ENCODE measurements at regions not wholly inside any gene's neighbourhood (a gene's known extent, or its start where the extent isn't known, plus 50 kb on each side); places are given as distances from the start of the nearest gene placed in this dataset.

DNA sequence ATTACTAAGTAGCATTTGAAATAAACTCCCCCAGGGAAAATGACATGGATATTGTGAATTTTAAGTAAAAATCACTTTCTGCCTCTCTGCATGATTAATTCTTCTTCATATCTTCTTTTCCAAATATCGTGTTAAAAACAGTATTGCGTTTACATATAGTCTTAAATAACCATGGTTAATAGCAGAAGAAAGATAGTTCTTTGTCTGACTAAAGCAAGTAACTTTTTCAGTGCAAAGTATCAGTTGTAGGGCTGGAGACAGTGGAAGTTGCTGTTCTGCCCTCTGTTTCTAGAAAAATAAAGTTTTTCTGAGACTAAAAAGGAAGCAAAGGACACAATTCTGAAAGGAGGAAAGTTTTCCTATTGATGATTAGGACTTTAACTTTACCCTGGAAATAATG, 330.2 kb downstream of the NDFIP2 start:
- no peak for DNase-seq (ENCODE audit: low spot score)

DNA sequence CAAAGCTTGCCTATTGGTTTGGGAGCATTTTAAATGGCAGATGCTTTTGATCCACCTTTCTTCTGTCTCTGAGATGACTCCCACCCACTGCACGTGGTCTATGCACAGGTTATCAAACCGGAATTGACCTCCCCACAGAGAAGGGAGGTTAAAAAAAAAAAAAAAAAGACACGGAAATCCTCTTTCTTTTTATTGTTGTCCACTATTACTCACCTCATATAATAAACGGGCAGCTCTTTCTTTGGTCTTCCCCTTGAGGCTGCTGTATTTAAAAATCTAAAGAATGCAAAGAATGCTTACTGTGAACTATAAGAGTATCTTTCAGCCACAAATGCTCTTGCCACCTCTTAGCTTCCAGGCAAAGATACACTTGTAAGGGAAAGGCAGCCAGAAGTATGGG, 329.7 kb downstream of the NDFIP2 start:
- peak; percentile 44 for DNase-seq (ENCODE audit: low spot score)

DNA sequence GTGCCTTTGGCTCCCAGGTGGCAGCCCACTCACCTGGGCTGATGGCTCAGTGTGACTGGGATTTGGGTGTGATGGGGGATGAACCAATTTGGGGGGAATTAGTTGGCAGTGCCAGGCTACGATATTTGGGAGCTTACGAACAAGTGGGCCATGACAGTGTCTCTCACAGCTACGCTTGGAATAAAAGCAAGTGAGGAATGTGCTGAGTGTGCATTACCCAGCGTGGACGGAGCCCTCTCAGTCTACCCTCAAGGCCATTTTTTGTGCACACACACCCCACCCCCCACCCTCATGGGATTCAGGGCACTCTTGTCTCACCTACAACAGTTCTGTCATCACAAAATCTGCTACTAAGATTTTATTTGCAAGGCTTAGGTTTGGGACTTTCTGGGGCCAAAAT, 329.1 kb downstream of the NDFIP2 start:
- DNase-seq (ENCODE audit: low spot score) = no peak

DNA sequence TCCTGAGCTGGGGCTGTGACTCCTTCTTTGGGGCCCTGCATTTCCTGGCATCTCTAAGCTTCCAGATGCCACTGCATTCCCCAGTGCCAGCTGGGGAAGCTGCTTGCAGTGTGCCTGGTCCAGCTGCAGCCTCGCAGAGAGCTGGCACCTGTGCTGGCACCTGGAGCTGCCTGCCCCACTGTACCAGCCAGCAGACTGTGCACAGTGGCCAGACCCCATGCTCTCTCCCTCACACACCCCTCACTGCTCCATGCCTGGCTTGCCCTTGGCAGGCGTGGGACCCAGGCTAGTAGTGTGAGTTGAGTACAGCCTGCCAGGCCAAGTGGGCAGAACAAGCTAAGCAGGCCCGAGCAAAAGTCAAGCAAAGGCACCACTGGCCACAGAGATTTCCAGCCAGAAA, 327.5 kb downstream of the NDFIP2 start:
- DNase-seq (ENCODE audit: low spot score) = no peak

DNA sequence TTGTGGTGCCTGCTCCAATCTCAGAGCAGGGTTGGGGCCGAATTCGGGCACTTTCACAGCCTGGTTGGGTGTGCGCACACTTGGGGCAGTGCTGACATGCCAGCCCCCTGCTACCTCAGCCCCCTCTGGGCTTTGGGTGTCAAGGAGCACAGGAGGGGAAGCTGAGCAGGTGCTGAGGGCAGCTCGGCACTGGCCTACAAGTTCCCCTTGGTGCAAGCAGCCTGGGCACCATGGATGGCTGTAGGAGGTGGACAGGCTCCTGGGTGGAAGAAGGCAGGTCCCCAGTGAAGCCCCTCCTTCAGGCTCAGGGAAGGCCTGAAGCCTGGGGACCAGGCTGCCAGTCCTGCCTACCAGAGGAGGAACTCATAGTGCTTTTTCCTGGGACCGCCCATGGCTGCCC, 326.6 kb downstream of the NDFIP2 start:
- DNase-seq (ENCODE audit: low spot score) = no peak

DNA sequence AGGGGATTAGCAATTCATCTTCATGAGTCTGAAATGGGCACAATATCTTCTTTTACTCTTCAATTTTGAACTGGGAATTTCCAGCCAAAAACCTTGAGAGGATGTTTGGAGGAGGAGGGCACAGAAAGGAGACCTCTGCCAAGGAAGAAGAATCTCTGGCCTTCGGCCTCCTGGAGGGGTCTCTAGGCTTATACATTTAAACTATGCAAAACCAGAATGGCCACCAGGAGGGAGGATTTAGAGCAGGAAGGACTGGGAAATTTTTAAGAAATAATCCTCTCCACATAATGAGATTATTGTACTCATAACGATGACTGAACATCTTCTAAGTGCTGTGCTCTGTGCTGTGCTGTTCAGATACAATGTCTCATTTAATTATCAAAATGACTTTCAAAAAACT, 325.9 kb downstream of the NDFIP2 start:
- no peak for DNase-seq (ENCODE audit: low spot score)

DNA sequence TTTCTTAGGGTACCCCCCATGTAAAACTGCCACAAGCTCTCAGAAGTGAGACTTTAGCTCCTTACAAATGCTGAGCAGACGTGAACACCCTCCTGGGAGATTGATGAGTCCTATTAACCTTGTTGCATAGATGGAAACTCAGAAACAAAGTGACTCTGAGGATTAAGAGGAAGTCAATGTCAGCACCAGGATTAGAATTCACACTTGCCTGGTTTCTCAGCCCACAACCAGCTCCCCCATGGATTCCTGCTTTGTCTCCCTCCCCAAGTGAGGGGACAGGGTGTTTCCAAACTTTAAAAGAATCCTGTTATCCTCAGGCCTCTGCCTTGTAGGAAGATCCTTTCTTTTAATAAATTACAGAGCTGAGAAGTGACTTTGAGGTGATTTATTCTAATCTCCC, 324.4 kb downstream of the NDFIP2 start:
- no peak for DNase-seq (ENCODE audit: low spot score)

DNA sequence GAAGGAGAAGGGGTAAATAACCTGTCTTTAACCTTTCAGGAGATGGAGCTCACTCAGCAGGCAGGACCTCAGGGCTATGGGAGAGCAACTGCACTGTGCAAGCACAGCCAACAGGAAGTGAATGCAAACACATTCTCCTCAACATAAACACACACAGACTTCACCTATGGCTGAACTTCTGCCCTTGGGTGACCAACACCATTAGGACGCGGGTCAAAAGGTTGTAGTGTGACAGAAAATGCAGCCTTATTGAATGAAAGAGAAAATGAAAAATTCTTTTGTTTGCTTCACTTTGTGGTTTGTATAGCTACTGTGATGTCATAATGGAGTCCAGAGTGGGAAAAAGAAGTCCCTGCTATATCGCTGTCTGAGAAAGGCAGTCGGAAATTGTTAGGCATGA, 323.0 kb downstream of the NDFIP2 start:
- DNase-seq (ENCODE audit: low spot score) = no peak

DNA sequence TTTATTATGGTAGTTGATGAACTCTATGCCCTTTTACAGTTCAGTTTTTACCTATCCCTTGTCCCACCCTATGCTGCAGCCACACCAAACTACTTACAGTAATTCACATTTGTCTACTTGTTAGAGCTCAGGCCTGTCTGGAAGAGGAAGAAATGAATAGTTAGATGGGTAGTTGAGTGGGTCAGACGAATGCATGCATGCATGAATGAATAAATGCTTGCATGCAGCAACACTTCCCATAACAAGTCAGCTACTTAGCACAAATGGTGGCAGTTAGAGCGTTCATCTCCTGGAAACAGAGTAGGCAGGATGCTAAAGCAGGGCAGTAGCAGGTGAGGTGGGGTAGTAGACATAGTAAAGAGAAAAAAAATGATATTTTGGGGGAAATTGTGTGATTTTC, 322.3 kb downstream of the NDFIP2 start:
- DNase-seq (ENCODE audit: low spot score) = no peak

DNA sequence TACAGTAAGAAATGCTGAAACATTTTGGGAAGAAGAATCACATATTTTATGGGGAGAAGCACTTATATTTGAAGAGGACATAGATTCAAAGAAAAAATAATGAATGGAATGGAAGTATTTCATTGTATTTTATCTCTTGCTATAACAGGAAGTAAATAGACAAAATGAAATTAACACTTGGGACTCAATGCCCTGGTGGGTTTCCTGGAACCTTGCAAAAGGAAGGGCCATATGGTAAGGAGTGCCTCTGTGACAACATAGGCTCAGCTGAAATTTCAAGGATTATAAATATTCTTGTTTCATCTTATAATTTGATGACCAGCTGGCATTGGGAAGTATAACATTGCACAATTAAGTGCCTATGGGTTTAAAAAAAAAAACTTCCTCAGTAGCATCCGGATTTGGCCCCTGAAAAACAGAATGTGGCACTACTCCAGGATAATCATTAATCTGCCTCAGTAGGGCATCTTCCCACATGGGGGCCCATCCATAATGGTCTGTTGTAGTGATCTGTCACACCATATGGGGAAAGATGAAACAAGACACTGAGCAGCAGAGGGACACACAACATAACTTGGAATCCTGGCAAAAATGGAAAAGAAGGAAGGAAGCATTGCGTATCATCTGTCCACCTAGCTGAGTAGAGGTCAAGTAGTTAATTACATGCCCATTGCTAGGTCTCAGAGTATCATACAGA, 321.6 kb downstream of the NDFIP2 start:
- no peak for DNase-seq (ENCODE audit: low spot score)

DNA sequence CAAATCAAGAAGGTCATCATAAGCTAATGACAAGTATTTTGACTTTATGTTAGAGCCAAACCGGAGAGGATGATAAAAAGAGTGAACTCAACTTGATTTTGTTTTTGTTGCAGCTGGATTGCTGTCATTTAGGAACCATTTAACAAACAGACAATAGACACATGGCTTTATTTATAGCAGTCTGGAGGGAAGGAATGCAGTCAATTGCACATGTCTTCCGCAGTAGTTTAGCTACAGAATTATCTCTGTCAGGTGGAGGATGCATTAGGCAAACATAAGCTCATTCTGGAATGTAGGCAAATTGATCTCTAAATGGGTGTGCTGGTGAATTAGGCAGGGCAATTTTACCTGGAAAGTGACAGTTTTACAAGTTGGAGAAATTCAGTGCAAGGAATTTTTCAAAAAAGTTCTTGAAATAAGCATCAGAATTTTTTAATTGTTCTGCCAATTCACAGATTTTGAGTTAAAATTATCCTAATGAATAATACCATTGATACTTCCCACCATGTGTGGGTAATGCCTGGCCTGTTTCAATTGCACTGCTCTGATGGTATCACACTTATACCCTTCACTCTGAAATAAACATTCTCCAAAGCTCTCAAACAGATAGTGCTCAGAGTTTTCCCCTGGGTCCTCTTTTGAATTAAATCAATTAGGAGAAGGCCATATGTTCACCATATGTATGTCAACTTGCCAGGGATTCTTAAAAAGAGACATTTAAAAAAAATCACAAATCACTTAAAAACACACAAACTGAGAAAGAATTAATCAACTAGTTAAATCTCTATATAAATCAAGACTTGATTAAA, 318.3 kb downstream of the NDFIP2 start:
- no peak for DNase-seq (ENCODE audit: low spot score)

DNA sequence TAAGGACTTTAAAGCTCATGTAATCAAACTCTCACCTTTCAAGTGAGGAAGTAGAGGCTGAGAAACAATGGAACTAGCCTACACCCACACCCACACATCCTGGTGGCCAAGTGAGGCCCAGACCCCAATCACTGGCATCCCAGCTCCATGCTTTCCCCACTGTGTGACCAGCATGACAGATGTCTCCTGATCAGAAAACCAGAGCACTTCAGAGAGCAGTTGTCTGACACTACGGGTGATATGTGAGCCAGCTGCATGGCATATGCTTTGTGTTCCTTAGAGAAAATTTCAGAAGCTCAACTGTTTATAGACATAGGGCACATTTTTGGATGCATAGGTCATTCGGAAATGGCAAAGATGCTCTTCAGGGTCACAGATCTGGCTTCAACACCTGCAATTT, 315.2 kb downstream of the NDFIP2 start:
- DNase-seq (ENCODE audit: low spot score) = no peak

DNA sequence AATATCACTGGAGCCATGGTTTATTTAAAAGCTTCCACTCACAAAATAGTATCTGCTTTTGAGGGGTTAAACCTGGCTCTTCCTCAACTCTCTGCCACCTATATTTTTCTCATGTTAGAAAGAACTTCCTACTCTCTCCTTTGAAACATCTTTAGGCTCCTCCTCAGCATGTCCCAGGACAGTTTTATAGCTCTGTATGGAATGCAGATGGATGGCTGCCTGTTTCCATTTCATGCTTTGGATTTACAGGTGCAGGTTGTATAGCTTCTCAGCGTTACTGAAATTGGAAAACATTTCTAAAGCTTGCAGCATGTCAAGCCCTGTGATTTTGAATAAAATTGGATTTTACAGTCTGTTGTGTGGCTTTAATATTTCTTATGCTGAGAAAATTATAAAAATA, 314.0 kb downstream of the NDFIP2 start:
- no peak for DNase-seq (ENCODE audit: low spot score)

DNA sequence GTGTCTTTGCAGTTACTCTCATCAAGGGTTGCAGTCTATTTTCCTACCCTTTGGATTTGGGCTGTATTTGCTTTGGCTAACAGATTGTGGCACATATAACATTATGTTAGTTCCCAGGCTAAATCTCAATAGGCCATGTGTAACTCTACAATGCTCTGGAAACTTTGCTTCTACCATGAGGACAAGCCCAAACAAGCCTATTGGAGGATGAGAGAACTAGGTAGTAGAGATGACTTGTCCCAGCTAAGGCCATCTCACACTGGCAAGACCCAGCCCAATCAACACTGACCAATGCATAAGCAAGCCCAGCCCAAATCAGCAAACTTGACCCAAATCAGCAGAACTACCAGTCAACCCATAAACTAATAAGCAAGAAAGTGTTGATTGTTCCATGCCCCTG, 311.8 kb downstream of the NDFIP2 start:
- DNase-seq (ENCODE audit: low spot score) = no peak

DNA sequence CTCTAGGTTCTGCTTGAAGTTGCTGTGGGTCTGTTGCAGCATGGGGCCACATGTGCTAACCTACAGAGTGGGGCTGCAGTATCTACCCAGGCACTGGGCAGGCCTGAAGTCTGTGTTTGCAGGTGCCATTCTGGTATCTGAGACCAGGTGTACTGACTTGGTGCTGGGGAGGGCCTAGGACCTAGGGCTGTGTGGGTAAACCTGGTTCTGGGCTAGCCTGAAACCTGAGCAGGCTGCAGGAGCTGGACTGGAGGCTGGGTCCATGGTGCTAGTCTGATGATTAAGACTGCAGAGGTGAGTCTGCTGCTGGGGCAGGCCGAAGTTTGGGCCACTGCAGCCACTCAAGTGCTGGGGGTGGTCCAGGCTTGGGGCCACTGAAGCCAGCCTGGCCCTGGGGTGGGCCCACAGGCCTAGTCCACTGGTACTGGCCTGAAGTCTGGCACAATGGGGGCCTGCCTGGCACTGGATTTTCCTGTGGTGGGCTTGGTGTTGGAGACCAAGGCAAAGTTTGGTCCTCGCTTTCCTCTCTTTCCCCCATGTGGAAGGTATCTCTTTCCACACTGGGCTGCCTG, 310.6 kb downstream of the NDFIP2 start:
- no peak for DNase-seq (ENCODE audit: low spot score)

DNA sequence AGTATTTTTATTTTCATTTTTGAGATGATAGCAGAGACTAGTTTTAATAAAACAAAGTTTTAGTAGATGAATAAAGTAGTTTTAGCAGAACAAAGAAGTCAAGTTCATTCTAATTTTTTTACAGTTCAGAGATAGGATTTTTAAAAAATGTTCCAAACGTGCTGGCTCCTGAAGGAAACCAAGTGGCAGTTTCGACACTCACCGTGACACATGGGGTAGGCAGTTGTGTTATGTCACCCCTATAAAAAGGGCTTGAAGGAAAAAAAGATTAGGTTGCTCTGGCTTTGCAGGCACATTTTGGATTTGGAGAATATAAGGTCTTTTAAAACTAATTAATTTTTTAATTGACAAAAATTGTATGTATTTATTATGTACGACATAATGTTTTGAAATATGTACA, 305.2 kb downstream of the NDFIP2 start:
- DNase-seq (ENCODE audit: low spot score) = peak; percentile 19

DNA sequence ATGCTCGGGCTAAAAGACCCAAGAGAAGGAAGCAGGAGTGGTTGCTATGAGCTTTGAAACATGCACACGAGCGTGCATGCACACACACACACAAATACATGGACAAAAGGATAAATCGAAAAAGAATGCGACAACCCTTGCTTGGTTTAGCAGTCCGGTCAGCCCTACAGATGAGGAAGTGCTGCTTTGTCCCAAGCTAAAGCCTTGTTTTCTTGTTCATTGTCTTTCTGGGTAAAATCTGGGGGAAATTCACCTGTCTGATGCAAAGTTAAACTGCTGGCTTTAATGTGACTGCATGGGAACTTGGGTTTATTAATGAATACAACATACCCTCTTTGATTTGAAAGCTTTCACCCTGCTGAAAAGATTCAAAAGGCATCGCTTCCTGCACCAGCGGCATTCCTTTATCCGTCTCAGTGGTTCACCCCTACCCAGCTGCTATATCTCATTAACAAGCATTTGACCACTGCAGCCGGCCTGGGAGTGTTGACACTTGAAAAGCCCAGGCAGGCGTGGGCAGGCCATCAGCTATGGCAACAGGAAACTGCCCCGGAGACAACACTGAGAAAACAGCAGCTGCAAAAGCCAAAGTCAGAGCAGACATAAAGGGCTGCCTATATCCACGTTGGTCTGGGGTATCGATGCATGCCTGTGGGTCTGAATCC, 301.7 kb downstream of the NDFIP2 start:
- no peak for DNase-seq (ENCODE audit: low spot score)

DNA sequence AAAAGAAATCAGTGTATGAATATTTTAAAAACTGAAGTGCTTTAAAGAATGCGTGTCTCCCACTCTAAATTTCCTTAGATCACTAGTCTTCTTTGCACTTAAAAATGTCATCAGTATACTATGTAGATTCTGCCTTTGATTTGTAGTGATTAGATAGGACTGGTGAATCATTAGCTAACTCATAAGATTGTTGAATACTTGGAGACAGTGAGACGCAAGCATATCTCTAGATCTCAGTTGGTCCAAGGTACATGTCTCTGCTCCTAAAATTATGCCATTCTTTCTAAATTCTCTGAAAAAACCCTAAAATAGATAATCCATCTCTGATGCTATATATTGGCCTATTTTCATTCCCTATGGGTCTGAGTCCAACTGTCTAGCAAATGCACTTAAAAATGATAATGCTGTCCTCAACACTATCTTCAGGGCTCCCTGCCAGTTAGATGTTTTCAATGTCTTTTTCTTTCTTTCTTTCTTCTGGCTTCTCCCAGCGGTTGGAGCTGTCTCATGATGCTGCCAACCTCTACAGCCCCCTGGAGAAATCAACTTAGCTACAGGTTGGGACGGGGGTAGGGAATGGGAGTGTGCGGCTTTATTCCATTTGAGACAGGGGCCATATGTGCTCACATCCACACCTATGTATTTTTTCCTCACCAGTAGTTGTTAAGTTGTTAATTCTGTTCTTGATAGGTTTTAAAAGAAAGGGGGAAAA, 301.0 kb downstream of the NDFIP2 start:
- no peak for DNase-seq (ENCODE audit: low spot score)

DNA sequence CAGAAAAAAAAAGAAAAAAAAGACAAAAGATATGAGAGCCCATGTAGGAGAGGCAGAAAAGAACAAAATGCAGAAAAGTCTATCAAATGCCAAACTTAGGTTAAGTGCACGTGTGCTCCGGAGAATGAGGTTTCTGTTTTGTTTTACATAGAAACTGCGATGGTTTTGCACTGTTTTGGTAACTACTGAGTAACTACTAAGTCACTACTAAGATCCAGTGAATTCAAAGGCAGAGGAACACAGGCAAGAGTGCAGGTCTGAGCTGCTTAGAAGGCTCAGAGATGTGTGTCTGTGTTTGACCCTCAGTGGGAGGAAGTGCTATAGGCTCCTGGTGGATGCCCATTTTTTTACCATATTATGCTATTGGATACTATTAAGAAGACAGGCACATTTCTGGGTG, 299.3 kb downstream of the NDFIP2 start:
- peak; percentile 43 for DNase-seq (ENCODE audit: low spot score)

DNA sequence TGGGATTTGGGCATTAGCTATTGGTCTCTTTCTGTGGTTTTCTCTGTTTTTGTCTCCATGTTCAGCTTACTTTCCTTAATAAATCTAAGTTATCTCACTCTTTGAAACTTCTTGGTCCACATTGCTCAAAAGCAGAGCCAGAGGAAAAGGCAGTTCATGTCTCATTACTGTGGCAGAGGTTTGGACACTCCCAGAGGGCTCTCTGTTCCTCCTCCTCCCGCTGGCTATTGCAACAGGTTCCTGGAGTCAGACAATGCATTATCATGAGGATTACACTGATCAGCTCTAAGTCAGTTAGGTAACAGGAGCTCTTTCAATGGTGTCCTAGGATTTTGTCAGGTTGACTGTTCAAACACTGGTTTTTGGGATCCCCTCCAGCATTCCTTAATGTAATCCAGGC, 298.8 kb downstream of the NDFIP2 start:
- peak; percentile 86 for DNase-seq (ENCODE audit: low spot score)

DNA sequence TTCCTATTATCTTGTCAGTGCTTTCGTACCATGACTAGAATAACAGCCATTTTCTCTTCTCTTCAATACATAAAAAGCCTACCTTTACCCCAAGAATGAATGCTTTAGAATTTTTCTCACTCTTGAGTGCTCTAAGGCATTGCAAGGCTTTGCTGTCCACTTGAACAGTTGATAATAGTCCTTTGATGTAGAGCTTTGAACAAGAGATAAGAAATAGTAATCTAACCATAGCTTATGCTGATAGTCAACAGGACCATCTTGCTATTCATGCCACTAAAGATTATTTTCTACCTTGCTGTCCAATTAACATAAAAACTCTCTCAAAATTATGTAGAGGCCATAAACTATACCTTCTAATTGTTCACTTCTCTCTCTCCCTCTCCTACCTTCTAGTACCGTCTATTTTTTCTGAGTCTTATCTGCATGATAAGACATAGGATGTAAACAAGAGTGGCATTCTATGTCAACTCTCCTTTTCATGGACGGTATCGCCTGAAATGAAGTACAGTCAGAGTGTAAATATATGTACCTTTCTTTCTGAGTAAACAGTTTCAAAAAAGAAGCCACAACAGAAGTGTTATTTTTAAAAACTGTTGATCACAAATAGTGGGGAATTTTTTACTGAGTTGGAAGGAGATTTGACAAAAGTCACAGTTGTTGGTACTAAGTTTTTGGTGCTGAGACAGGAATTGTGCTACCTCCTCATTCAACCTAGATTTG, 297.9 kb downstream of the NDFIP2 start:
- no peak for DNase-seq (ENCODE audit: low spot score)

DNA sequence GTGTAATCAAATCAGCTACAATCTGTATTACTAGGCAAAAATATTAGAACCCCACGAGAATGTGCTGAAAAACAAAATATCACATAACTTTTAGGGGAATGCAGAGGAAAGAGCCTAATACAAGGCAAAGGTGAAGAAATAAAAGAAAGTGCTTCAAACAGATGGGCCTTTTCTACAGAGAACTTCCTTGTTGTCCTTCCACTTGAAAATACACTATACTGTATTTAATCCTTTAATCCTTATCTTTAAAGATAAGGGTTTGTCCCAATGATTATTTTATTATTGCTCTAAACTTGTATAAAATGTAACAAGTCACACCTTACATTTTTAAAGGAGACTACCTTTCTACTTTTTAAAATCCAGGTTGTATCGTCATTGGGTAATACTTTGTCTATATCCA, 296.5 kb downstream of the NDFIP2 start:
- no peak for DNase-seq (ENCODE audit: low spot score)
